HG03575 (cell line): ENCODE measurements at regions not wholly inside any gene's neighbourhood (a gene's known extent, or its start where the extent isn't known, plus 50 kb on each side); places are given as distances from the start of the nearest gene placed in this dataset.

Experiments
- ATAC-seq: cut with Tn5 transposase; IDR thresholded peaks from one replicate; pipeline ENCODE4 v1.9.1; 2021; ENCODE audit not compliant: unreplicated experiment, insufficient number of reproducible peaks, low FRiP score; ENCODE audit errors: extremely low read depth

GRCh38 chr5:104757915-104758314, 1195.3 kb upstream of the NUDT12 start:
- ATAC-seq: no peak

GRCh38 chr5:104755806-104756205, 1193.2 kb upstream of the NUDT12 start:
- ATAC-seq: no peak

DNA sequence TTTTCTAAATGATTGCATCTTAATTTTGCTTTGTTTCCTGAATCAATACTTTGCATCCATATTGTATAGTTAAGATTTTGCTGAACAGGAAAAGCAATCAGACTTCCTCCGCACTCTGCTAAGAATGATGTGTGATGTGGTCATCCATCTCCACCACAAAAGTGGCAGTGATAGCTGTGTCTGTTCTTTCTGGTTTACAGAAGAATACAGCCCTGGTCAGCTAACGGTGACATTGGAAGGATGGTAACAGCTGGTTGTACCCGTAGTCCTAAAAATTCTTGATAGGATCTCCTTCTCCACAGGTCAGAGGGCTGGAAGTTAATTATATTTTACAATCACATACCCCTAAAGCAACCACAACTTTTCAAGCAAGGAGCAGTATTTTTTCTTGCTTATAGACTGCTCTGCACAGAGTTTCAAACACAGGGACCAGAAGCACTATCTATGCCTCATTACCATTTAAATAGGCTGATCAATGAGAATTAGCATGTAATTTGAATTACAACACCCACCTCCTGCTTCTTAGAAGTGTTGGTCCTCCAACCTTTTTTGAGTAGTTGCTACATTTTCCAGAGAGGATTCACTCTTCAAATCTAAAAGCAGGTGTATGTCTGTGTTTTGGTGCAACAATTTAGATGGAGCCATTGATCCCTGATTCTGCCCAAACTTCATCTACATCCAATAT, 1191.9 kb upstream of the NUDT12 start:
- ATAC-seq: no peak

GRCh38 chr5:104751969-104752368, 1189.4 kb upstream of the NUDT12 start:
- ATAC-seq: no peak

DNA sequence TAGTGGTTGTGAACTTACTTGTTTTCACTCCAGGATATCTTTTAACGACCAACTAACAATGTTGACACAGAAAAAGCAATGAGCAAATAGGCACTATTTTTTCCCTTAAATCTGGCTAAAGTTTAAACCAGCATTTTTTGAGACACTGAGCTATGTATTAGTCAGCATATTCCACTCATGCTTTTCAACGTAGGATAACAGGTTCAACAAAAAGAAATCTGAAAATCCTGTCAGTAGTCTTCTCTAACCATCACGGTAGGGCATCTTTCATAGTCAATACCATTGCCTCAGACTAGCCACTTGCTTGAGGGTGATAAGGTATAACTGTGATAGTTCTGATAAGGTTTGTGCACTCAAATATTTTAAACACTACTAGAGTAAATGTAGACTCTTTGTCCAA, 1177.3 kb upstream of the NUDT12 start:
- no peak for ATAC-seq

DNA sequence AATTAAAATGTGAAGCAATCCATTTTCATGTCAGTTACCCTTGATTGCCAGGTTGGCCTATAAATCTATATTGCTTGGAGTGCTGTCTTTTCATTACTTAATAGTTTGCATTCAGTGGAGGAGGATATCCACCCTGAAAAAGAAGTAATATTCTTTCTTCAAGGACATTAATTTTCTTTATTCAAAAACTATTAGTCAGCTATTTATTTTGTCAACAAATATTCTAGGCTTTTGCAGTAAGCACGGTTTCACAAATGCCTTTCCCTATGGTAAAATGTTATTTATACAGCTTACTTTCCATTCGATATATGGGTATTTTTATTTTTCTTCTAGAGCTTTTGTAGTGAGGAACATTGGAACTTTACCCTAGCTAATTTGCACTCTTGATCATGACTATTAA, 1176.9 kb upstream of the NUDT12 start:
- ATAC-seq: no peak

DNA sequence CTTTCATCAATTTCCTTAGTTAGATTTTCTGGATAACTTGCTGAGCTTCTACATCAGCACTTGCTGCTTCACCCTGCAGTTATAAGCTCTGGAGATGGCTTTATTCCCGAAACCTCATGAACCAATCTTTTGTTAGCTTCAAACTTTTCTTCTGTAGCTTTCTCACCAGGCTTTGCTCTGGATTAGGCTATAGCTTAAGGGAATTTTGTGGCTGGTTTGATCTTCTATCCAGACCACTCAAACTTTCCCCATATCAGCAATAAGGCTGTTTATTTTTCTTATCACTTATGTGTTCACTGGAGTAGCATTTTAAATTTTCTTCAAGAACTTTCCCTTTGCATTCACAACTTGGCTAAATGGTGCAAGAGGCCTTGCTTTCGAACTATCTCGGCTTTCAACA, 1173.5 kb upstream of the NUDT12 start:
- no peak for ATAC-seq

- ATAC-seq: no peak
Observed at GRCh38 chr5:104734046-104734445, 1171.5 kb upstream of the NUDT12 start.

DNA sequence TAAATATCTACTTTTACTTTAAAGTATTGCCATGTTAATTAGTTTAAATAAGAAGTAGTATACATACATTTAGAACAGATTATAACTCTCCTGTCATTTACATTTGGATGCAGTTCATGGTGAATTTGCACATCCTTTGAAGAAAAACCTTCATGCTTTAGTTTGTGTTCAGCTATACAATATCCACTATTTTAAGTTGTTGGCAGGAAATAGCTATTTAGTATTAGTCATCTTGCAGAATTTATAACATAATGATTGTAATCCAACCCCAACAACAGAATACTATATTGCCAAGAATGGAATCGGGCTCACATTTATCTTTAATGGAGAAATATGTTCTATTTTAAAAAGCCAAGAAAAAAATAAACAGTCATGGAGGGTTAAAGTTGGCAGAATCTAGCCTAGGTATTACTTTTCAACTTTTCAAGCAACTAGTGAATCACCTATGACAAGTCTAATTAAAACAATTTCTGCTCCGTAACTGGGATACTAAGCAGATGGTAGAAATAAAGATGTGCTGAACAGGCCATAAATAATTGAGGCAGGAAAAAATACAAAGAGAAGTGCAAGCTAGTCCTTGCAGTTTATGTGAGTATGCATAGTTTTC, 1170.6 kb upstream of the NUDT12 start:
- no peak for ATAC-seq

DNA sequence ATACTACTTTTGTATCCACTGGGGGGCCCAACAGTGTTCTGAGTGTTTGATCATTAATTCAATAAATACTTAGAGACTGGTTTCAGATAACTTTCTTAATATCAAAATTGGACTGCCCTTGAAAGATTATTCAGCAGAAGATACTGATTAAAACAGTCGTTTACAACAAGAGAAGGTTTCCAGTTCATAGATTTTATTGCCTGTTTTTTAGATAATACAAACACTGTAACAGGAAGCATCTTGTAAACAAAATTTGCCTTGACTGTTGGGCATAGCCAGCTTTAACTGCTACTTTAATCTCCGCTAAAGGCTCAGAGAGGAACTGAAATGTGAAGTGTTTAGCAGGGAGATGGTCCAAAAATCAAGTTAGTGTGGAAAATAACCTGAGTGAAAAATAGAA, 1168.7 kb upstream of the NUDT12 start:
- no peak for ATAC-seq

DNA sequence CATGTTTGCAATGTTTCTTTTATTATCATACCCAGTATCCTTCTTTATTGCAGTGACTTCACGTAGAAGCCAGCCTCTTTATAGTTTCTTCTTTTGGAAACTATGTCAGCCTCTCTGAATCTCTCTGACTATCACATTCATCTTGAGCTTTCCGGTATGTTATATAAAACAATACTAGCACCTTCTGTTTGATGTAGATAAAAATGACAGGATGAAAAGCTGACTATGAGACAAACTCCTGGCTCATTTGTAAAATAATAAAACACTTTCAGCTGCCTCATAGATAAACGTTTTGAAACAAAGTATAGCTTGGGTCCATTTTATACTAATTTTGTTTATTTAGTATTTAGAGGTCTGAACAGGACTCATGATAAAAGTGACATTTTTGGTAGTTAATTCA, 1145.4 kb upstream of the NUDT12 start:
- ATAC-seq: no peak

DNA sequence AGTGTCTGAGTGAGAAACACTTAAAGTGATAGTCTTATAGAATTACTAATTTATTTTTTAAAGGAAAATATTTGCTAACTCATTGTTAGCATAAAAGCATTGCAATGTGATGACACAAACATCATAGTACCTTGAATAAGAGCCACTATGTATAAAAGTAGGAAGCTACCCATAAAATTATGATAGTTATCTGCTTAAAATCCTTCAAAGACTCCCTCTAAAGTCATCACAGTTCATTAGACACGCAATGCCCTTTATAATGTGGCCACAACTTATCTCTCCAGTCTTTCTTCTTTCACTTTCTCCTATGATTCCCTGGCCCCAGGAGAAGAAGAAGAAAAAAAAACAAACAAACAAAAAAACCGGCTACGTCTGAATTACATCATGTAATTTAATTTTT, 1144.0 kb upstream of the NUDT12 start:
- no peak for ATAC-seq

DNA sequence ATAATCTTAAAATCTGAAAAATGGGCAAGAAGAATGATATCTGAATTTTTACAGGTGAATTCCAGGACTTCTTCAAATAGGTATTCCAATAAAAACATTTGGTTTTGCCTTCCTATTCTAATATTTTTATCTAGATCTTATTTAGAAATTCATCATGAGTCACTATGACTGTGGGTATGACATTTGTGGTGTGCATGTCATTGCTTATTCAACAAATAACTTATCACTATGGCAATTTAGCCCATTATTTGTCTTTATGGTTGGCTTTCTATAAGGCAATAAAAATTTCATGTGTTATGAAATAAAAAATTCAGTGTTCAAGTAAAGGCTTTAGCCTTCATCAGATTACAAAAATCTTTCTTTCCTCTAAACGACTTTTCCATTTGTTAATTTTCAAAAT, 1139.6 kb upstream of the NUDT12 start:
- no peak for ATAC-seq

DNA sequence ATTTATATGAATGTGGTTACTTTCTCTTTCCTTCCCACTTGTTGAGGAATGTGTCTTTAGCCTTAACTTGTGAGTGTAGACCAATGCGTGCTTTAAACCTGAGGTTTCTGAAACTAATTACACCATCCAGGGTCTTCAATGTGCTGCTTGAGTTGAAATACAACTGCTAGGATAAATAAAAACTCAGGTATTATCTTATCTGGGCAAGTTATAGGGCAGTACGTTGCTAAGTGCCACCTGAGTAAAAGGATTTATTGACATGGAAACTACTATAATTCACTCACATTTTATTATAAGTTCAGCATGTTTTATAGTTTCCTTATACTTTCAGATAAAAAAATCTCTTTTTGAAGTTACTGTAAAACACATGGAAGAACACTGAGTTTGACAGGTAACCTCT, 1136.8 kb upstream of the NUDT12 start:
- no peak for ATAC-seq

GRCh38 chr5:104661256-104661655, 1098.7 kb upstream of the NUDT12 start:
- ATAC-seq: no peak

GRCh38 chr5:104659497-104659896, 1096.9 kb upstream of the NUDT12 start:
- ATAC-seq: no peak

DNA sequence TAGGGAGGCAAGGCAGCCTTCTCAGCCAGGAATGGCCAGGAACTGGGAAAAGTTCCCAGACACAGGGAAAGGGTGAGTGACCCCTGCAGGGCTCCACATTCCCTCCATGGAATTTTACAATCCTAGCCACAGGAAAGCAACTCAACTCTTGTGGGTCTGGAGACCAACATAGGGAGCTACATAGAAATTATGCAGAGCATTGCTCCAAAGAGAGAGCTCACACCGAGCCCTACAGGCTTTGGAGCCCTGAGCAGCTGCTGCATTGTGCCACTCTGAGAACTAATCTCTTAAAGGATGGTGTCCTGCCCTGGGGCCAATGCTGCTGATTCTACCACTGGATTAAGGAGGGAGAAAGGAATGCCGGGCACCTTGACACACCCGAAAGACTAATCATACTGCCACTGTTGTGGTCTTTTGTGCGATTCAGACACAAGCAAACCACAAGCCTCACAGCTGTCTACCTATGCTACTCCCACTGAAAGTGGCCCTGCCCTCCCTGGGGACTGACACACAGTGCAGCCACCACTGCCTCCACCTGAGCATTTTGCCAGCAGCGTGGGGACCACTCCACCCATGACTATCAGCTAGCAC, 1089.8 kb upstream of the NUDT12 start:
- no peak for ATAC-seq

- no peak for ATAC-seq
Observed at GRCh38 chr5:104650313-104651055, 1087.9 kb upstream of the NUDT12 start.

DNA sequence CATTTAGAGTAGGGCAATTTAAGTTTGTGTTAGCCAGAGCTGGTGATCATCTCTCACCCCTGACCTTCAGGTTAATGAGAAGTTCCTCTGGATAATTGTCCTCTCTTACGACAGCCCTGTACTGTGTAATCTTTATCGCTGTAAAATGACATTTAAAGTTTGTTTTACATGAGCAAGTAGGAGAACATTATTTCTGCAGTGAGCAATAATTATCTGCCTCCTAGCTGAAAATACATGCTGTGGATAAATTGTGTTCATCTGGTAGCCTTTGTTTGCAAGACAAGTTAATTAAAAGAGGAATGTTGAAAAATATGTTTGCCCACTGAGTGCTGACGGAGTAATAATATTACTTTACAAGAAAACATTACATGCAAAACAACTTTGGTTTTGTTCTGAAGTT, 1083.8 kb upstream of the NUDT12 start:
- ATAC-seq: no peak

DNA sequence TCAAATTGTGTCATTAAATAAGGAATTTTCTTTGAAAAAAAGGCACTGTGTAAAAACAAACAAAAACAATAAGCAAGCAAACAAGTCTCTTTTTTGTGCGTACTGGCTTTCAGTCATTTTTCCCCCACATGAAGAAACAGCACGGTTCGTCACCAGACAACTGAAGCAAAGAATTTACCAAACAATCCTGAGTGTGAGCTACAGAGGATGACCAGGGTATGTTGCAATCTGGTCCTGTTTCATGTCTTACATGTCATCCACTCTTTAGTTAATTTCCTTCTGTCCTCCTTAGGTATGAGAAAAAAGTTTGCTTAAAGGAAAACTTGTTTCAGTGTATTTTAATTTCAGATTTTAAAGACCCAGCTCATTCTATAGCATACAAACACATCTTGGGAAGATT, 1080.7 kb upstream of the NUDT12 start:
- ATAC-seq: no peak
